Stimulated activated CD4-positive, alpha-beta T cell treated with anti-CD3 and anti-CD28 coated beads, Interleukin-1b, Interleukin-23, amount 100 ng/mL, for 24 hours (primary cell): ENCODE measurements at regions not wholly inside any gene's neighbourhood (a gene's known extent, or its start where the extent isn't known, plus 50 kb on each side); places are given as distances from the start of the nearest gene placed in this dataset.

ENCODE experiments used
- DNase-seq, 4 experiments: peaks; one replicate each; pipeline ENCODE4 v3.0.0-alpha.2; 2020; ENCODE audit warnings: low read depth in 4 of 4, low spot score in 1 of 4

DNA sequence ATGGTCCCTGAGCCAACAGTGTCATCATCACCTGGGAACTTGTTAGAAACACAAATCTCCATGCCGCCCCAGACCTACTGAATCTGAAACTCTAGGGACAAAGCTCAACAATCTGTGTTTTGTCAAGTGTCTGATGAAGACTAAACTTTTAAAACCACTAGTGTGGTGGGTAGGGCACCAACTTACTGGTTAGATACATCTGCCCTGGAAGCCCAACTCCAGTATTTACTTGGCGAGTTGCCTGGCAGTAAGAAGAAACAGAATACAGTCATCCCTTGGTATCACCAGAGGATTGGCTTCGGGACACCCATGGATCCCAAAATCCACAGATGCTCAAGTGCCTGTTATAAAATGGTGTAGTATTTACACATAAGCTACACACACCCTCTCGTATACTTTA lies 367.9 kb upstream of the DUSP10 start:
- no peak for DNase-seq

DNA sequence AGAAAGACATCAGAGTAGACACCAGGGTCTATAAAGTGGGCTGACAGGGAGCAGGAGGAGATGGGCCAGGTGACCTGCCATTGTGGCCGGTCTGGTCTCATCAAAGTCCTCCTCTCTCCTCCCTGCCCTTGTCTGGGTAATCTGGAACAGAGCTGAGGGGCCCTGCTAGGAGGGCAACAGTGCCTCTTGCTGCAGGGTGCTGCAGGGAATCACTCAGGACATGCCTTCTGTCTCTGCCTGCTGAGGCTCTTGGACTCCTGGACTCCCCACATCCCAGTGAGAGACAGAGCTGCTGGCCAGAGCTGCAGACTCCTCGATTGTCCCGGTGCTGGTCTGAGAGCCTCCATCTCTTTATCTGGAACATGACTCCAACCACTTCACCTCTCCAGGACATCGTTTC lies 366.1 kb upstream of the DUSP10 start:
- no peak for DNase-seq

- no peak for DNase-seq
These were observed 365.4 kb upstream of the DUSP10 start for GRCh38 chr1:222107267-222107666.

DNA sequence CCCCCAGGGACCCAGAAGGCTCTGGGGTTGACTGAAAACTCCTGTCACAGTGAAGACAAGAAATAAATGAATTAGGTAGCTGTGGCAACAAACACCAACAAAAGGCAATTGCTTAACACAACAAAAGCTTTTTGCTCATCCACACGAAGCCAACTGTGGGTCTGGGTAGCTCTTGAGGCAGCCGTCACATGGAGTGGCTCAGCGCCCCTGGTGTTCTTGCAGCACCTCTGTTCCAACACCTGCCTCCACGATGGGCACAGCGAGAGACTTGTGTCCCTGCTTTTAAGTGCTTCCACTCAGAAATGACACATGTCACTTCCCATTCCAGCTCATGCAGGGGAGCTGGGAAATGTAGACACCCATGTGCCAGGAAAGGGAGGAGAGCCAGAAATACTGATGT lies 364.5 kb upstream of the DUSP10 start:
- no peak for DNase-seq

DNA sequence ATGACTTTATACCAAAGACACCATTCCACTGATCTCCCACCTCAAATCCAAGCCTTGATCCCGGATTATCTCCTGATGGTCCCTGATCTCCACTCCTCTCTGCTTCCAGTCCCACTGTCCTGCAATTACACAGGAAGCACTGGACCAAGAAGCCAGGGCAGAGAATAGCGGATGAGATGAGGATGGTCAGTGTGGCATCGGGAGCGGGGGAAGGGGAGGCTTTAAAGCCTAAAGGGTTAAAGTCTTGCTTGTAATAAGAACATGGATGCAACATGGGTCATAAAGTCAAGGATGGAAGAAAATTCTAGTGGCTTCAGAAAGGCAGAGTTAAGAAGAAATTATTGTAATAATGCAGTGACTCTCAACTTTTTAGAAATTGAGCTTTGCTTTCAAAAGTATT lies 364.0 kb upstream of the DUSP10 start:
- no peak for DNase-seq

DNA sequence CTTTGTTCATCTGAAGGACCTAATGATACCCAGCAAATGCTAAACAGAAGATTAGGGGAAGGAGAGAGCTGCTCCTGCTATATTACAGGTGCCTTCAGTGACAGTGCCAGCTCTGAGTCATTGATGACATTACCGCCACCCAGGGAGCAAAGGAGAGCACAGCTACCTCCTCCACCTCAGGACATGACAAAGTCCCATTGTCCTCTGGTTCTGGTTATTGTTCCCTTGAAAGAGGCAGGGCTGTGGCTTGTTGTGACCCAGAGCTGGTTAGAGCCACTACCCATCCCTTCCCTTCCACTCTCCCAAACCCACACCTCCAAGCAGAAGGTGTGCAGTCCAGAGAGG lies 363.5 kb upstream of the DUSP10 start:
- no peak for DNase-seq

DNA sequence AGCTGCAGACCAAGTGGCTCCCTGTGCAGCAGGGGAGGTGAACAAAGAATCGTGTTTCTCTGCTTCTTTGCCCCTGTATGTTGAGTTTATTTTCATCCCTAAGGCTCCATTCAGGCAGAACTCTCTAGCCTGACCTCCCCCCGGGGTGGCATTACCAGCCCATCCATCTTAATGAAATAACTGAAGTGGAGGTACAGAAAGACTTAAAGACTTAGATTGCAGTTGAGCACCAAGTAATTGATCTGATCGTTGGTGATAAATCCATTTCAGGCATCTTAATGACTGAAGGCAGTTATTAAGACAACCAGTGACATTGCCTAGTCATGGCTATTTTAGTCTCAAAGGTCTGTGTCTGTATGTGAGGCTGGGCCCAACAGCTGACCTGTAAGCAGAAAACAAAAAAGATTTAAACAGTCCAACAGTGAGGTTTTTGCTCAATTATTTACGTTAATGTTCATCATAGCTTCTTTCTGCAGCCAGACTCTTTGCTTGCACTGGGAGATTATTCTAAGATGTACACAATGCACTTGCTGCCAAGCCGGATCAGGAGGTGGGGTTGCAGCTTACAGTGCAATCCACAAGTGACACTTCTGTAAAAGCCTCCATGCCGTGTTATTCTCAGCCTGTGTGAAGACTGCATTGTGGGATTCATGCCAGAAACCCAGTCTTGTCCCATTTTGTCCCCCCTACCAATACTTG lies 363.0 kb upstream of the DUSP10 start:
- DNase-seq: no peak

GRCh38 chr1:222104097-222104496 lies 362.2 kb upstream of the DUSP10 start:
- DNase-seq: no peak

DNA sequence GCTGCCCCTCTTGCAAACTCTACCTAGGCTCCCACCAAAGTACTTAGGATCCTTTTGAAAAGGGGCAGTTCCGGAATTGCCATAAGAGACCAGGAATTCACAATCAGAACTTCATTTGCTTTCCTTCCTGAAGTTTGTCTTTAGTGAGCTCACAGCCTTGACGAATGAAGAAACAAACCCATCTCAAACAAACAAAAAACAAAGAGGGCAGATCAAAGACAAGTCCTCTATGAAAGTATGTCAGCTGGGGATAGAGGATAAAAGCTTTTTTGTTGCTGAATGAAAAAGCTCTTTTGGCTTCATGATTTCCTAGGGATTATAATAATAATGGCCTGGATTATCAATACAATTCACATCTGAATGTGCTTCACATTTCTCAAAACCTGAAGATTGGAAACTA lies 357.9 kb upstream of the DUSP10 start:
- DNase-seq: no peak

DNA sequence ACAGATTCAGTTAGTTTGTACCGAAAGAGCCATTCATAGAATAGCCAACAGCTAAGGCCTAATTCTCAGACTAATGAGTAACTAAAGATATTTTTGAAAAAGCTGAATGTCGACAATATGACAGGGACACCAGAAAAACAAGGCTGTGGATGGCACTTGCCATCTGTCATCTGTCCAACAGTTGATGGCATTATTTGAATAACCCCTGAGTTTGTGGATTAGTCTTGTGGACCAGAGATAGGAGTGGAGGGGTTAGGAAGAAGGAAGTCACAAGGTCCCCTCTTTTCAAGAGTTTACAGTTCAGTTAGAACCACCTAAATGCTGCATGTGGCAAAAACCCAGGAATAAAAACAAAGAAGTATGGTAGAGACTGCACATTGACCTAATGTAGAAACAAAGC lies 356.5 kb upstream of the DUSP10 start:
- DNase-seq: no peak

- DNase-seq: no peak
These were observed 355.7 kb upstream of the DUSP10 start for GRCh38 chr1:222097588-222097987.

DNA sequence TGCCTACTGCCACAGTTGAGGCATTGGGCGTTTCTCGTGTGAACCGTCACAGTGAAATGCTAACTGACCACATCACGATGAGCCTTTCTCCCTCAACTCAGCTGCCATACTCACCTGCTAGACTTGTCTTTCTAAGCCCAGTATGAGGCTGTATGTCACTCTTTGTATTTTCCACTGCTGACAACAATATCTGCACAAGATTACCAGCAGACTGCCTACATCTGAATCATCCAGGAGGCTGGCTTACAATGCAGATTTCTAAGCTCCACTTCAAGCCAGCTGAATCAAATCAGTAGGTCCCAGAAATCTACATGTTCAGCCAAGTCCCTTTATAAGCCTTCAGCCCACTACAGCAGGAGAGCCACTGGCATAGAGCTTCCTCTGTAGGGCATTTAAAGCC lies 355.0 kb upstream of the DUSP10 start:
- no peak for DNase-seq

DNA sequence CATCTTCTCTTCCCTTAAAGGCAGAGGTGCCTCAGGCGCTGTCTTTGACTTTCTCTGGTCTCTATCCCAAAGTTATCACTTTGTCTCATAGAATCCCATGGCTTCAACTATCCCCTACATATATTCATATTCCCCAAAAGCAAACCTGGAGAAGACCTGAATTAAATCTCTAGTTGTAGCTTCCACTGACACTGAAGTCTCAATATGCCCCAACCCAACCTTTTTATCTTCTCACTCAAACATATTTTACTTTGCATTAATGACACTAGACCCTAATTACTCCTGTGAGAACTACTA lies 354.5 kb upstream of the DUSP10 start:
- DNase-seq: no peak

DNA sequence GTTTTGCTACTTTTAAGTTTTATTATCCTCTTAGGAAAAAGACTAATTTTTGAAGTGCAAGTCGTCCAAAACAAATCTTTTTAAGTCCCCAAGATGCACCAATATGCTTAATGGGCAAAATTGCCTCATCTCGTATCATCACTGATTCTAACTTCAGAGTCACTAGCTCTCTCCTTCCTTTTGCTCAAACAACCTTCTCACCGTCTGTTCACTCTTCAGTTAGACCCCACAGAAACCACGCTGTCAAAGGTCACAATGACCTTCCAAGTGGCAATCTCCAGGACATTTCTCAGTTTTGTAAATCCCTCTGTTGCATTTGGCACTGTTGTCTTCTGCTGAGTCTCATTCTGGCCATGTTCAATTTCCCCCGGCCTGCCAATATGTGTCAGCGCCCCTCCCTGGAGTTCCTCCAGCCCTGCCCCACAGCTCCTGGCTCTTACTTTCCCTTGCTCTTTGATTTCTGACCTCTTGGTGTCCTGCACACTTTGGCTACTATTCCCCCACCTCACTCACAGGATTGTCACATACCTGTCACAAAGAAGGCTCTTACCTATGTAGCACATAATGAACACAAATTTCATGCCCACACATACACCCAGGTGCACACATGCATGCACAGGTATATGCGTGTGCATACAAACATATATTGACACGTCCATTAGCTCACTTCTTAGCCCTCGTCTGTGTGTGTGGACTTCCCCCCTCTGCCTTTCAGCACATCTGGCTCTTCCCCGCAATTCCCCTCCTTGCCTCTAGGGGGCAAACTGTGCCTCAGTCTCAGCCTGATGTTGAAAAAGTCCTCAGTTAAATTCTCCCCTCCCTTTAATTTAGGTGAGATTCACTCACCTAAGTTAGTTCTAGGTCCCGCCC lies 354.0 kb upstream of the DUSP10 start:
- peak; percentile 21 to 33 (median 32) for DNase-seq

- no peak for DNase-seq
These were observed 351.6 kb upstream of the DUSP10 start for GRCh38 chr1:222093518-222093917.

- no peak for DNase-seq
These were observed 348.2 kb upstream of the DUSP10 start for GRCh38 chr1:222090103-222090502.

DNA sequence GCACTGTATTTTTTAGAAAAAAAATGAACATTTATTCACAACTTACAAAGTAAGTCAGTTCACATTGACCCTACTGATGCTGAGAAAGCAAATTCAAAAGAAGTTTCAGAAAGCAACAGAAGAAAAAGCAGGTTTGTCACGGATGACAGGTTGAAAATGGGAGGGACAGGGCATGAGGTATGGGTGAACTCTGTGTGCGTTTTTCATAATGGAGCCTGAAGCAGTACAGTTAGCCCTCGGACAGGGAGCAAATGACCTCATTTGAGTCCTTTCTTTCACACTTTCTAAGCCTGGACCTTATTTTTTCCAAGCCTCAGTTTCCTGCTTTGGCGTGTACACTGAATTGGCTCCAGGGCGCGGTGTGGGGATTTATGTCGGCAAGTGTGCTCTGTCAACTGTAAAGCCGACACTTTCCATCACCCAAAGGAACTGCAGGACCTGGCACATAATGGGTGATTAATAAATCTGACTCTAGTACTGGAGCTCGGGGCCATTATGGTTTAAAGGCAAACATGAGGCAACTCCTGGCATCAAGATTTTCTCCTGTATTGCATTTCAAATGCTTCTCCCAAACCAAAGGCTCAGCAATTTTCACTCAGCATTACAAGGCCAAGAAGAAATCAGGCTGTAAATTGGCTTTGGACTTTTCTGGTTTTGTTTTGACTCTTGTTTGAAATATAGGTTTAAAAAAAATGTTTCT lies 345.5 kb upstream of the DUSP10 start:
- no peak for DNase-seq

- DNase-seq: no peak
These were observed 343.1 kb upstream of the DUSP10 start for GRCh38 chr1:222084996-222085395.

GRCh38 chr1:222084048-222084447 lies 342.2 kb upstream of the DUSP10 start:
- no peak for DNase-seq

GRCh38 chr1:222081859-222082258 lies 340.0 kb upstream of the DUSP10 start:
- no peak for DNase-seq

GRCh38 chr1:222079566-222079965 lies 337.7 kb upstream of the DUSP10 start:
- no peak for DNase-seq

DNA sequence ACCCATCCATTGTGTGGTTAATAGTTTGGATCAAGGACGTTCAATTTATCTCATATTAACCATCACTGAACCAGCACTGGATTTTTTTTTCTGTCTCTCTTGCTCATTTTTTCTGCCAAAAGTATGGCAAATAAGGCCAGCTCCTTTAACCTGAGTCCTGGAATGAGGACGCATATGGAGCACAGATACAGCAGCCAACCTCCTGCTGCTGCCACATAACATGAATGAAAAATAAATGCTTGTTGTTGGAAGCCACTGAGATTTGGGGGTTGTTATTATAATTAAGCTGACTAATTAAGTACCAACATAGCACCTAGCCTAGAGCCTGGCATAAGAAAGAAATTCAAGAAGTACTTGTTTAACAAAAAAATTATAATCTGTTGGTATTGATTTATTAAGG lies 335.3 kb upstream of the DUSP10 start:
- DNase-seq: no peak
